OCI-LY7 (cell line): ENCODE measurements at regions not wholly inside any gene's neighbourhood (a gene's known extent, or its start where the extent isn't known, plus 50 kb on each side); places are given as distances from the start of the nearest gene placed in this dataset.

Source experiments
- BruUV-seq: library from RNA; stranded (reverse); fragments of 400-500 nt; replicated peaks from 2 replicates; lab custom pipeline; 2021; lab: Mats Ljungman, UMichigan
- CTCF ChIA-PET: fragments of 300-600 bp; sonication (Branson Sonifier 250); formaldehyde crosslinking; loops from one replicate; lab custom pipeline; 2022; ENCODE audit warnings: antibody characterized with exemption; ENCODE audit not compliant: unreplicated experiment; lab: Charles Lee
- POLR2A ChIA-PET: fragments of 300-600 bp; sonication (Branson Sonifier 250); formaldehyde crosslinking; loops from one replicate; lab custom pipeline; 2022; ENCODE audit warnings: antibody characterized with exemption; lab: Charles Lee
- DNase-seq: peaks from one replicate; pipeline ENCODE4 v3.0.0-alpha.2; 2015; ENCODE audit warnings: low spot score
- H2AFZ ChIP-seq: fragments of 200-600 bp; sonication (generic), shearing (Covaris generic); 2 replicates; pipeline ENCODE4 v1.6.1; 2014; ENCODE audit warnings: mild to moderate bottlenecking, antibody characterized with exemption, low read length, moderate library complexity
- H3K27ac ChIP-seq: fragments of 200-600 bp; sonication (generic); 2 replicates; pipeline ENCODE4 v1.5.1; 2014; ENCODE audit warnings: mixed run types, low read depth, mild to moderate bottlenecking, moderate library complexity, low read length, inconsistent platforms; ENCODE audit not compliant: poor library complexity, severe bottlenecking
- H3K36me3 ChIP-seq: fragments of 200-600 bp; sonication (generic); 2 replicates; pipeline ENCODE4 v1.6.1; 2014; ENCODE audit warnings: mild to moderate bottlenecking, antibody characterized with exemption, low read length, moderate library complexity, mixed read lengths; ENCODE audit not compliant: insufficient read depth
- H3K4me1 ChIP-seq: fragments of 200-600 bp; sonication (generic); 2 replicates; pipeline ENCODE4 v1.5.1; 2014; ENCODE audit warnings: mild to moderate bottlenecking, low read length; ENCODE audit not compliant: insufficient read depth, poor library complexity, severe bottlenecking
- H3K4me2 ChIP-seq: fragments of 200-600 bp; sonication (generic); 2 replicates; pipeline ENCODE4 v1.6.1; 2014; ENCODE audit warnings: mild to moderate bottlenecking, low read length
- H3K4me3 ChIP-seq: fragments of 200-600 bp; sonication (generic); 2 replicates; pipeline ENCODE4 v1.5.1; 2014; ENCODE audit warnings: mild to moderate bottlenecking, low read depth, low read length; ENCODE audit not compliant: poor library complexity, severe bottlenecking
- H3K79me2 ChIP-seq: fragments of 200-600 bp; sonication (generic); 2 replicates; pipeline ENCODE4 v1.6.1; 2016; ENCODE audit warnings: low read depth, mild to moderate bottlenecking, low read length, moderate library complexity, mixed read lengths; ENCODE audit not compliant: insufficient read depth
- H3K9me2 ChIP-seq: fragments of 200-600 bp; sonication (generic); 2 replicates; pipeline ENCODE4 v1.6.1; 2016; ENCODE audit warnings: mild to moderate bottlenecking, low read length, mixed read lengths; ENCODE audit not compliant: insufficient read depth
- H3K9me3 ChIP-seq: fragments of 200-600 bp; sonication (generic); 2 replicates; pipeline ENCODE4 v1.6.1; 2014; ENCODE audit warnings: mild to moderate bottlenecking, mixed run types, low read length, mixed read lengths
- H4K20me1 ChIP-seq: fragments of 200-600 bp; sonication (generic); 2 replicates; pipeline ENCODE4 v1.6.1; 2014; ENCODE audit warnings: mild to moderate bottlenecking, antibody characterized with exemption, low read length, moderate library complexity, mixed read lengths; ENCODE audit not compliant: insufficient read depth
- EZH2phosphoT487 ChIP-seq: fragments of 200-600 bp; sonication (generic); IDR thresholded peaks from 2 replicates; pipeline ENCODE4 v1.6.1; 2018; ENCODE audit warnings: low read depth, borderline replicate concordance, mild to moderate bottlenecking, mixed run types, antibody characterized with exemption, low read length, moderate library complexity, mixed read lengths
- intact Hi-C: fragments of 100-400 bp; cut with micrococcal nuclease; formaldehyde crosslinking; loops from one replicate; pipeline ENCODE4 v1.10.0; 2022; ENCODE audit not compliant: unreplicated experiment
- TF ChIP-seq, protein P1 (sequence below): fragments of 200-600 bp; sonication (generic); conservative IDR thresholded peaks from 2 replicates; pipeline ENCODE4 v1.5.1; 2014; ENCODE audit warnings: mild to moderate bottlenecking, antibody characterized with exemption, low read length, moderate library complexity, mixed read lengths

DNA sequence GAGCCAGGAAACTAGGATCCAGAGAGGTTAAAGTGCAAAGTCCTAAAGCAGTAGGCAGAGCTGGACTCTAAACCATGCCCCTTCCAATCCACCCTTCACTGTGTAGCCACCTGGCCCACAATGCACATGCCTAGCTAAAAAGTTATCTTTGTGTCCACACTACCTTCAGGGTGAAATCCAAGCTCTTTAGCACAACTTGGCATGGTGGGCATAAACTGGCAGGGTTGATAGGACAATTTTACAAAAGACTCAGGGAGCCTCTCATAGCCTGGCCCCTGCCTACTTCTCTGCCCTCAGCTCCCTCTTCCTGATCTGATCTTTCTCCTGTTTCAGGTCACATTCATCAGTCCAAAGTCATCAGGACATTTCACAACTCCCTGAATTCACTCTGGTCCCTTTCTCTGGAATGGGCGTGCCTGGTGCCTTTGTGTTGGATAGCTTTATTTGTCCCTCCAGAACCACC is 513.9 kb downstream of the OMA1 start:
- Histone ChIP-seq H3K36me3 (no peaks in the 10 kb centered on the region), H3K27ac (no peak overlapping the region), H3K79me2 (no peaks in the 10 kb centered on the region), H4K20me1 (no peaks in the 10 kb centered on the region), H3K4me3 (no peak overlapping the region), H3K4me1 (no peaks in the 10 kb centered on the region), H3K4me2 (no peak overlapping the region), H3K9me2 (no peaks in the 10 kb centered on the region), H3K9me3 (no peaks in the 10 kb centered on the region), H2AFZ (no peak overlapping the region)
- no peak for DNase-seq
- TF ChIP-seq, protein P1, sequence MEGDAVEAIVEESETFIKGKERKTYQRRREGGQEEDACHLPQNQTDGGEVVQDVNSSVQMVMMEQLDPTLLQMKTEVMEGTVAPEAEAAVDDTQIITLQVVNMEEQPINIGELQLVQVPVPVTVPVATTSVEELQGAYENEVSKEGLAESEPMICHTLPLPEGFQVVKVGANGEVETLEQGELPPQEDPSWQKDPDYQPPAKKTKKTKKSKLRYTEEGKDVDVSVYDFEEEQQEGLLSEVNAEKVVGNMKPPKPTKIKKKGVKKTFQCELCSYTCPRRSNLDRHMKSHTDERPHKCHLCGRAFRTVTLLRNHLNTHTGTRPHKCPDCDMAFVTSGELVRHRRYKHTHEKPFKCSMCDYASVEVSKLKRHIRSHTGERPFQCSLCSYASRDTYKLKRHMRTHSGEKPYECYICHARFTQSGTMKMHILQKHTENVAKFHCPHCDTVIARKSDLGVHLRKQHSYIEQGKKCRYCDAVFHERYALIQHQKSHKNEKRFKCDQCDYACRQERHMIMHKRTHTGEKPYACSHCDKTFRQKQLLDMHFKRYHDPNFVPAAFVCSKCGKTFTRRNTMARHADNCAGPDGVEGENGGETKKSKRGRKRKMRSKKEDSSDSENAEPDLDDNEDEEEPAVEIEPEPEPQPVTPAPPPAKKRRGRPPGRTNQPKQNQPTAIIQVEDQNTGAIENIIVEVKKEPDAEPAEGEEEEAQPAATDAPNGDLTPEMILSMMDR: no peak
- TF ChIP-seq EZH2phosphoT487: no peak
- BruUV-seq: no TSS peak
- intact Hi-C loops: no loop called here
- CTCF ChIA-PET: no interaction called here
- POLR2A ChIA-PET: no interaction called here

DNA sequence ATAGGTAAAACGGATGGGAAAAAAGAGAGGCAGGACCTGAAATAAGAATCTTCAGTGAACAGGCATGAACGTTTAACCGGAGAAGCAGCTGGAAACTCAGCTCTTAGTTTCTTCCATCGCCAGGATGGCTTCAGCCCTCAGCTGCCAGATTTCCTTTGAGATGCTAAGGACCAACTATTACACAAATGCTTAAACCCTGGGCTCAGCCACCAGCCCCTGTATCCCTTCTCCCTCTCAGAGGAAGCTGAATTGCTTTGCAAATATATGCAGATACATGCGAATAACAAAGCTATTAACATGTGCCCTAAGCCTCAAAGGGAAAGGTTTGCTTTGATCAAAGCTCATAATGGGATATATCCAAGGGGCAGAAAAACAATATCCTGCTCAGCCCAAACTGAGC is 515.1 kb downstream of the OMA1 start:
- Histone ChIP-seq H4K20me1 (no peaks in the 10 kb centered on the region), H3K27ac (no peak overlapping the region), H3K79me2 (no peaks in the 10 kb centered on the region), H3K4me3 (no peak overlapping the region), H3K36me3 (no peaks in the 10 kb centered on the region), H3K9me2 (no peaks in the 10 kb centered on the region), H3K9me3 (no peaks in the 10 kb centered on the region), H2AFZ (no peak overlapping the region), H3K4me1 (no peaks in the 10 kb centered on the region), H3K4me2 (no peak overlapping the region)
- DNase-seq: no peak
- TF ChIP-seq, protein P1: no peak
- no peak for TF ChIP-seq EZH2phosphoT487
- no TSS peak for BruUV-seq
- POLR2A ChIA-PET: interaction anchor here (0.7 kb wide), 1 partner anchor 79 kb away, joined by 3 read pairs; no protein-coding TSS in a partner anchor
- CTCF ChIA-PET: no interaction called here
- intact Hi-C loops: no loop called here

DNA sequence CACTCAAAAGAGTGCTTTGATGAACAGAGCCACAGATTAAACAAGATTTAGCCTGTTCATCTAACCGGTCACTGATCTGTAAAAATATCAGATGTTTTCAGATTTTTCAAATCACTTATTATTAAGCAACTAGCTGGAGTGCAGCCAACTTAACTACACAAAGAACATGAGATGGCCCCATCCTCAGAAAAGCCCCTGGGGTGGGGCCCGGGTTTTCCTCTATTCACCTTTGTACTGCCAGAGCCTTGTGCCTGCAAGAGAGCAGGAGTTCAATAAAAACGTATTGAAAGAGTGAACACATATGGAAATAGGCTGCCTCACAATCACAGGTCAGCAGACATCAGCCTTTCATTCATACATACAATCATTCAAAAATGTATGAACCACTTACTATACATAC is 516.1 kb downstream of the OMA1 start:
- no TSS peak for BruUV-seq
- no peaks in the 10 kb centered on the region for H3K36me3 ChIP-seq
- CTCF ChIA-PET: no interaction called here

More for the DNA sequence above, 516.1 kb downstream of the OMA1 start:
- DNase-seq: no peak
- TF ChIP-seq, protein P1: no peak
- TF ChIP-seq EZH2phosphoT487: no peak
- H3K9me3 ChIP-seq: no peaks in the 10 kb centered on the region
- no peaks in the 10 kb centered on the region for H3K79me2 ChIP-seq
- H3K27ac ChIP-seq: no peak overlapping the region
- no peaks in the 10 kb centered on the region for H4K20me1 ChIP-seq
- POLR2A ChIA-PET: no interaction called here
- intact Hi-C loops: no loop called here
- H2AFZ ChIP-seq: no peak overlapping the region
- H3K4me2 ChIP-seq: no peak overlapping the region
- H3K4me1 ChIP-seq: no peaks in the 10 kb centered on the region
- no peaks in the 10 kb centered on the region for H3K9me2 ChIP-seq
- no peak overlapping the region for H3K4me3 ChIP-seq
